ENCODE measurements at regions not wholly inside any gene's neighbourhood (a gene's known extent, or its start where the extent isn't known, plus 50 kb on each side); places are given as distances from the start of the nearest gene placed in this dataset.

GRCh38 chr13:109910194-109910593, 123.8 kb upstream of the IRS2 start:
- 45% methylated on average over 5 of the region's 5 CpGs for WGBS
- Histone ChIP-seq H3K4me1 (ENCODE audit: insufficient read depth) (no peaks in the 10 kb centered on the region), H3K4me3 (ENCODE audit: low read depth, low read length) (no peak overlapping the region), H3K27ac (ENCODE audit: low read depth) (no peak overlapping the region), H3K36me3 (ENCODE audit: insufficient read depth) (no peaks in the 10 kb centered on the region)
- no peak for DNase-seq (ENCODE audit: extremely low spot score)

- no peak for DNase-seq (ENCODE audit: extremely low spot score)
- Histone ChIP-seq H3K4me1 (ENCODE audit: insufficient read depth) (no peaks in the 10 kb centered on the region), H3K4me3 (ENCODE audit: low read depth, low read length) (no peak overlapping the region), H3K27ac (ENCODE audit: low read depth) (no peak overlapping the region), H3K36me3 (ENCODE audit: insufficient read depth) (no peaks in the 10 kb centered on the region)
- 63% methylated on average over 3 of the region's 3 CpGs for WGBS
These were observed 120.6 kb upstream of the IRS2 start for GRCh38 chr13:109906976-109907375.

GRCh38 chr13:109904218-109904617, 117.8 kb upstream of the IRS2 start:
- no peak overlapping the region for H3K27ac ChIP-seq (ENCODE audit: low read depth)
- H3K4me1 ChIP-seq (ENCODE audit: insufficient read depth) = no peaks in the 10 kb centered on the region
- H3K36me3 ChIP-seq (ENCODE audit: insufficient read depth) = no peaks in the 10 kb centered on the region
- DNase-seq (ENCODE audit: extremely low spot score) = no peak
- 81% methylated on average over 4 of the region's 4 CpGs for WGBS
- H3K4me3 ChIP-seq (ENCODE audit: low read depth, low read length) = no peak overlapping the region

- 82% methylated on average over 8 of the region's 8 CpGs for WGBS
- Histone ChIP-seq H3K4me3 (ENCODE audit: low read depth, low read length) (no peak overlapping the region), H3K36me3 (ENCODE audit: insufficient read depth) (no peaks in the 10 kb centered on the region), H3K4me1 (ENCODE audit: insufficient read depth) (no peaks in the 10 kb centered on the region), H3K27ac (ENCODE audit: low read depth) (no peak overlapping the region)
- DNase-seq (ENCODE audit: extremely low spot score) = no peak
These were observed 114.4 kb upstream of the IRS2 start for GRCh38 chr13:109900741-109901140.

- Histone ChIP-seq H3K27ac (ENCODE audit: low read depth) (no peak overlapping the region), H3K4me3 (ENCODE audit: low read depth, low read length) (no peak overlapping the region), H3K36me3 (ENCODE audit: insufficient read depth) (no peaks in the 10 kb centered on the region), H3K4me1 (ENCODE audit: insufficient read depth) (no peaks in the 10 kb centered on the region)
- 23% methylated on average over 6 of the region's 6 CpGs for WGBS
- DNase-seq (ENCODE audit: extremely low spot score) = no peak
These were observed 113.9 kb upstream of the IRS2 start for GRCh38 chr13:109900320-109900719.

GRCh38 chr13:109899748-109900147, 113.4 kb upstream of the IRS2 start:
- no peak overlapping the region for H3K4me3 ChIP-seq (ENCODE audit: low read depth, low read length)
- 49% methylated on average over 3 of the region's 3 CpGs for WGBS
- H3K27ac ChIP-seq (ENCODE audit: low read depth) = no peak overlapping the region
- no peaks in the 10 kb centered on the region for H3K4me1 ChIP-seq (ENCODE audit: insufficient read depth)
- no peaks in the 10 kb centered on the region for H3K36me3 ChIP-seq (ENCODE audit: insufficient read depth)
- no peak for DNase-seq (ENCODE audit: extremely low spot score)

GRCh38 chr13:109899316-109899715, 112.9 kb upstream of the IRS2 start:
- no peak overlapping the region for H3K4me3 ChIP-seq (ENCODE audit: low read depth, low read length)
- H3K36me3 ChIP-seq (ENCODE audit: insufficient read depth) = no peaks in the 10 kb centered on the region
- DNase-seq (ENCODE audit: extremely low spot score) = peak; percentile 28
- WGBS = 52% methylated on average over 3 of the region's 3 CpGs
- H3K27ac ChIP-seq (ENCODE audit: low read depth) = no peak overlapping the region
- no peaks in the 10 kb centered on the region for H3K4me1 ChIP-seq (ENCODE audit: insufficient read depth)

- H3K36me3 ChIP-seq (ENCODE audit: insufficient read depth) = no peaks in the 10 kb centered on the region
- H3K4me1 ChIP-seq (ENCODE audit: insufficient read depth) = no peaks in the 10 kb centered on the region
- no peak overlapping the region for H3K27ac ChIP-seq (ENCODE audit: low read depth)
- H3K4me3 ChIP-seq (ENCODE audit: low read depth, low read length) = no peak overlapping the region
- no peak for DNase-seq (ENCODE audit: extremely low spot score)
- 69% methylated on average over 5 of the region's 5 CpGs for WGBS
These were observed 111.7 kb upstream of the IRS2 start for GRCh38 chr13:109897988-109898624.

- WGBS = 98% methylated on average over 2 of the region's 2 CpGs
These were observed 105.7 kb upstream of the IRS2 start for GRCh38 chr13:109892101-109892500.

GRCh38 chr13:109885235-109885634, 98.9 kb upstream of the IRS2 start:
- 99% methylated on average over 4 of the region's 4 CpGs for WGBS
- H3K4me3 ChIP-seq (ENCODE audit: low read depth, low read length) = no peak overlapping the region
- DNase-seq (ENCODE audit: extremely low spot score) = no peak

More at GRCh38 chr13:109892101-109892500, 105.7 kb upstream of the IRS2 start:
- no peak for DNase-seq (ENCODE audit: extremely low spot score)
- H3K4me1 ChIP-seq (ENCODE audit: insufficient read depth) = no peaks in the 10 kb centered on the region
- no peak overlapping the region for H3K4me3 ChIP-seq (ENCODE audit: low read depth, low read length)
- no peak overlapping the region for H3K27ac ChIP-seq (ENCODE audit: low read depth)
- no peaks in the 10 kb centered on the region for H3K36me3 ChIP-seq (ENCODE audit: insufficient read depth)

GRCh38 chr13:109884462-109884861, 98.1 kb upstream of the IRS2 start:
- no peaks in the 10 kb centered on the region for H3K4me1 ChIP-seq (ENCODE audit: insufficient read depth)
- H3K36me3 ChIP-seq (ENCODE audit: insufficient read depth) = no peaks in the 10 kb centered on the region
- H3K4me3 ChIP-seq (ENCODE audit: low read depth, low read length) = no peak overlapping the region
- no peak for DNase-seq (ENCODE audit: extremely low spot score)
- 84% methylated on average over 1 of the region's 1 CpG for WGBS
- H3K27ac ChIP-seq (ENCODE audit: low read depth) = no peak overlapping the region

More at GRCh38 chr13:109885235-109885634, 98.9 kb upstream of the IRS2 start:
- no peaks in the 10 kb centered on the region for H3K4me1 ChIP-seq (ENCODE audit: insufficient read depth)
- H3K27ac ChIP-seq (ENCODE audit: low read depth) = no peak overlapping the region
- no peaks in the 10 kb centered on the region for H3K36me3 ChIP-seq (ENCODE audit: insufficient read depth)

GRCh38 chr13:109883181-109884180, 97.1 kb upstream of the IRS2 start:
- no peaks in the 10 kb centered on the region for H3K36me3 ChIP-seq (ENCODE audit: insufficient read depth)
- H3K4me3 ChIP-seq (ENCODE audit: low read depth, low read length) = no peak overlapping the region
- DNase-seq (ENCODE audit: extremely low spot score) = no peak
- H3K27ac ChIP-seq (ENCODE audit: low read depth) = no peak overlapping the region
- no peaks in the 10 kb centered on the region for H3K4me1 ChIP-seq (ENCODE audit: insufficient read depth)
- WGBS = 50% methylated on average over 20 of the region's 20 CpGs

GRCh38 chr13:109881961-109882558, 95.7 kb upstream of the IRS2 start:
- Histone ChIP-seq H3K36me3 (ENCODE audit: insufficient read depth) (no peaks in the 10 kb centered on the region), H3K27ac (ENCODE audit: low read depth) (no peak overlapping the region), H3K4me1 (ENCODE audit: insufficient read depth) (no peaks in the 10 kb centered on the region), H3K4me3 (ENCODE audit: low read depth, low read length) (no peak overlapping the region)
- DNase-seq (ENCODE audit: extremely low spot score) = no peak
- WGBS = 80% methylated on average over 14 of the region's 14 CpGs

GRCh38 chr13:109881347-109881725, 95.0 kb upstream of the IRS2 start:
- 93% methylated on average over 14 of the region's 14 CpGs for WGBS
- no peak for DNase-seq (ENCODE audit: extremely low spot score)
- no peak overlapping the region for H3K4me3 ChIP-seq (ENCODE audit: low read depth, low read length)
- H3K4me1 ChIP-seq (ENCODE audit: insufficient read depth) = no peaks in the 10 kb centered on the region
- no peak overlapping the region for H3K27ac ChIP-seq (ENCODE audit: low read depth)
- no peaks in the 10 kb centered on the region for H3K36me3 ChIP-seq (ENCODE audit: insufficient read depth)

Measured in urinary bladder (tissue), 3 donors.